HG03378 (cell line): ENCODE measurements at regions not wholly inside any gene's neighbourhood (a gene's known extent, or its start where the extent isn't known, plus 50 kb on each side); places are given as distances from the start of the nearest gene placed in this dataset.

Source experiments
- ATAC-seq: cut with Tn5 transposase; IDR thresholded peaks from one replicate; pipeline ENCODE4 v1.9.1; 2021; ENCODE audit warnings: mild to moderate bottlenecking, moderate library complexity; ENCODE audit not compliant: unreplicated experiment

GRCh38 chr3:43783987-43784639 lies 93.4 kb downstream of the ABHD5 start:
- no peak for ATAC-seq

DNA sequence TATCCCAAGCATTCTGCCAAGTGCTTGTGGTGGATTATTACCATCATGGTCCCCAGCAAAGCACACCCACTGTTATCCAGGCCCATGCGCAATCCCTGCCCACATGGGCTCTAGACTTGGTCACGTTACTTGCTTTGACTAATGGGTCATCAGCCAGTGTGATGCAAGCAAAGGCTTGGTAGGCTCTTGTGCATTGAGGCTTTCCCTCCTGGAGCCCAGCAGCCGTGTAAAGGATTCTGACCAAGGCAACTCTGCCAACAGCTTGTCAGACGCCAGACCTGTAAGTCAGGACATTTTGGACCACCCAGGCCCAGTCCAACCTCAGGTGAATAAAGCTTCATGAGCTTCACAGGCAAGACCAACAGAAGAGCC lies 93.9 kb downstream of the ABHD5 start:
- ATAC-seq: no peak

DNA sequence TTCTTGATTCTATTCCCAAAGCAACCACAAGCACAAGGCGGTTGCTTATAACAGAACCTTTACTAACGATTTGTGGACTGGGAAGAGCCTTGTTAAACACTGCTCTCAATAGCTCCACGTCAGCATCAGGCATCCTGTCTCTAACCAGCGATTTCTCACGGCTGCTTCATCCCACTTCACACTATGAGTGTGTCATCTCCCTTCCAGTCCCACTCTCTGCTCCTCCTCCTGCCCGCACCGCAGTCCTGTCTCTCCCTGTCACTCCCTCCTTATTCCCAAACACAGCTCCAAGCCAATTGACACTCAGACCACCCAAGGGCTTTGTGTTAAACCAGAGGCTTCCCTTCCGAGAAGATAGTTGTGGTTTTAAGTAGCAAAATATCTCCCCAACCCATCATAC lies 94.8 kb downstream of the ABHD5 start:
- ATAC-seq: no peak

- ATAC-seq: no peak
These were observed 95.4 kb downstream of the ABHD5 start for GRCh38 chr3:43786102-43786501.

- no peak for ATAC-seq
These were observed 96.0 kb downstream of the ABHD5 start for GRCh38 chr3:43786526-43787305.

- ATAC-seq: no peak
These were observed 96.6 kb downstream of the ABHD5 start for GRCh38 chr3:43787330-43787729.

- ATAC-seq: no peak
These were observed 98.3 kb downstream of the ABHD5 start for GRCh38 chr3:43789028-43789427.

GRCh38 chr3:43790060-43790459 lies 99.3 kb downstream of the ABHD5 start:
- ATAC-seq: no peak

GRCh38 chr3:43790476-43790875 lies 99.7 kb downstream of the ABHD5 start:
- ATAC-seq: no peak

DNA sequence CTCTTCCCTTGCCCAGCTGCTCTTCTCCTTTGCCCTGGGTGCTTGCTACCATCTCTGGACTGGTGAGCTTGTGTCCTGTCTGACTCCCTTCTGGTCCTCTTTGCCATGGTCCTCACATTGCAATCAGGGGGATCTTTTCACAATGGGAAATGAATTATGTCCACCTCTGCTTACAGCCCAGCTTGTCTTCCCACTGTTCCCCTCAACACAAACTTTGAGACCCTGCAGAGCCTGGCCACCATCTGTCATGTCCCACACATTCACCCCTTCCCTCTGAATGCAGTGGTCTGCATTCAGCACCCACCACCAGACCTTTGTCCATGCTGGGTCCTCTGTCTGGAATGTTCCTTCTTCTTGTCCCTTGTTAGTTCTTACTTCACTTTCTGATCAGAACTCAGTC lies 100.5 kb downstream of the ABHD5 start:
- ATAC-seq: no peak

DNA sequence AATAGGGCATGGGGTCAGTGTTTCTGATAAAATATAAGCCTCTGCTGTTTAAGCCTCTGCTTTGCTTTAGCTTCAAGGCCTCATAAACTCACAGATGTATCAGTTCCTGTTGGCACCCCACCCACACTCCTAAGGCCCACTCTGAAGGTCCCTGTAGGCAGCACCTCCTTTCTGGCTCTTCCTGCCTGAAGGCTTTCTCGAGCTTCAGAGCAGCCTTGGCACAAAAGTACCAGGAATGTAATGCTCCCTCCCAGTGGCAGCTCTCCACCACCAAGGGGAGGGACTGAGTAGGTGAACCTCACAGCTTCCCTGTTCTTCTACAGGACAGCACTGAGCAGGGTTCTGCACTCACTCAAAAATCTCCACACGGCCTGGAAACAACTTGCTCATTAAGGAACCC lies 102.2 kb downstream of the ABHD5 start:
- no peak for ATAC-seq

DNA sequence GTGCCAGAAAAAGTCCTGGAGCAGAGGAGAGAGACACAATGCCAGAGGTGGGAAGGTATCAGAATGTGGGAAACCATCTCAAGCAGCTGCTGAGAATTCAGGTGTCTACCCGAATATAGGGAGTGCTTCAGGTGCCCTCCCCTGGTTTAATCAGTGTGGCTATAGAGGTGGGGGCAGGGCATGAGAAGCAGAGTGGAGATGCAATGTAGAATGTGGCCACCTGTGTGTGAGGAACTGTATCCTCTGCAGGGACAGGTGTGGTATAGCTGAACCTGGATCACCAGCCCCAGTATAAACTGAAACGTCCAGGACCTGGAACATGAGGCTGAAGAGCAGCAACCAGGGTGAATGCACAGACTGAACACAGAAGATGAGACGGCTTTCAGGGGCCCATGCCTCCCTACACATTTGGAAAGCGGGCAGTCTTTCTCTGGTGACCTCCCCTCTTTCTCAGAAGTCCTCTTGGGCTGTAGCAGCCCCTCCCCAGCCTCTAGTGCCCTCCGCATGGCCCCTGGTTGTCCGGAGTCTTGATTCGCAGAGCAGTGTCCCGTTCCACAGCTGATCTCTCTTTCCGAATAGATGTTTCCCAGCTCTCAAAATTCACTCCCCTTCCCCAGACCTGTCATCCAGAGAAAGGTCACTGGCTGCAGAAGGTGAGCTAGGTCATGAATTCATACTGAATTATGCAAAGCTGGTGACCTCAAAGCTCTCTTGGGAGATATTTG lies 103.1 kb downstream of the ABHD5 start:
- no peak for ATAC-seq

- no peak for ATAC-seq
These were observed 104.0 kb downstream of the ABHD5 start for GRCh38 chr3:43794776-43795175.

- no peak for ATAC-seq
These were observed 104.8 kb downstream of the ABHD5 start for GRCh38 chr3:43795491-43795890.

DNA sequence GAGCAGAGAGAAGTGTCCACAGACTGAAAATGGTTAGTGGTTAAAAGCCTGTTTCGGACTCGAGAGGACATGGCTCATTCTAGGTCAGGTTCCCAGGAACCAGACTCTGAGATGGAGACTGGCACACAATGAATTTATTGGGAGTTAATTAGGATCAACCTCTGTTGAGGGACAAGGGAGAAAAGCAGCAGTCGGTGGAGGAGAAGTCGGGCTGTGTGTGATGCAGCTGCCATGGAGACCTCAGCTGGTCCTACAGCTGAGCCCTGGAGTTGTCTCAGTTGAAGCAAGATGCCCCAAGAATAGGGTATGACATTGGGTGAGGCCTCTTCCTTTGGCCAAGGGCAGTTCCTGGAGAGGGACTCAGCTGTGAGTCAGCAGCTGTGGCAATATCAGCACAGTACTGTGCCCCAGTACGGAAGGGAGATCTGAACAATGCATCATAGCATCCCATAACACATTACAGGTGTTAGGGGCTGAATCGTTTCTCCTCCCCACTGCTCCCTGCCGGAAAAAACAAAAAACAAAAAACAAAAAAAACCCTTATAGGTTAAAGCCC lies 105.4 kb downstream of the ABHD5 start:
- ATAC-seq: no peak

DNA sequence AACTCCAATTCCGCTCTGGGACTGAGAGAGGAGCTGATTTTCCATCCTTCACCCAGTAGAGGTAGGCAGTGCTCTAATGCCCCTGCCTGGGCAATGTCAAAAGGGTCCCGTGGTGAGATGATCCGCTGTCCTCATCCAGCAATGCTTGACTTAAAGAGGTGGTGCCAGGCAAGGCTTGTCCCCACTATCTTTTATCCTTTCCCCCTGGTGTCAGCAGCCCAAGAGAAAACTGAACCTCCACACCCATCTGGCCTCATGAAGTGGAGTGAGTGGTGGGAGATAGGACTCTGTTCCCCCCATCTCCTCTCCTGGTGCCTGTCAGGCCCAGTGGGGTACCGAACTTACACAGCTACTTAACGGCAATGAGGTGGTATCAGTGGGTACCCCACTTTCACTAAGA lies 107.1 kb downstream of the ABHD5 start:
- ATAC-seq: no peak

- no peak for ATAC-seq
These were observed 120.1 kb downstream of the ABHD5 start for GRCh38 chr3:43810797-43811196.

- no peak for ATAC-seq
These were observed 123.7 kb downstream of the ABHD5 start for GRCh38 chr3:43814461-43814860.

DNA sequence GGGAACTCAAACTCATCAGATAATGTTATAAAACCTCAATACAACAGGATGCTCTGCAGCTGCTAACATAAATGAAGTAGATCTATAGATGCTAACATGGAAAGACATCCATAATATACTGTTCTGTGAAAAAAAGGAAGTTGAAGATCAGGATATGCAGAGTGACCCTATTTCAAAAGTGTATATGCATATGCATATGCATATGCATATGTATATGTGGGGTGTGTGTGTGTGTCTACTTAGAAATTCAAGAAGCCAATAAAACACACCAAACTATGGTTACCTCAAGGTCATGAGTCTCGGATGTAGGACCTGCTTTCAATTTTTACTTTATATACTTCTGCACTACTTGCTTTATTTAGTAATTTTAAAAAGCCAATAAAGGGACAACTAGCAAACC lies 125.6 kb downstream of the ABHD5 start:
- no peak for ATAC-seq

DNA sequence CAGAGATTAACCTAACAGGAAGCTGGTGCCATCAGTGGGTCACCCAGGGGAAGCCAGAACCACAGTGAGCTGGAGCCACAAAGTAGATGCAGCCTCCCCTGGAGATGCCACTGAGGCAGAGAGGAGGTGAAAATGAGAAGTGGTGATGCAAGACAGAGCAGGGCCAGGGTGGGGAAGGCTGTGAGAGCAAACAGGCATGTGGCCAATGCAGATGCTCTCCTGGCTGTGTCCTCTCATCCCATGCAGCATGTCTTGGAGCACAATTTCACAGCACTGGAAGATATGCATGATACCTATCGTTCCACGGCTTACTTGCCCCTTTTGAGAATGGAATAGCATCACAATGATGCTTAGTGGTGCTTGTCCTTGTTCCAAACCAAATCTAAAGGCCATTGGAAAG lies 126.3 kb downstream of the ABHD5 start:
- ATAC-seq: no peak

DNA sequence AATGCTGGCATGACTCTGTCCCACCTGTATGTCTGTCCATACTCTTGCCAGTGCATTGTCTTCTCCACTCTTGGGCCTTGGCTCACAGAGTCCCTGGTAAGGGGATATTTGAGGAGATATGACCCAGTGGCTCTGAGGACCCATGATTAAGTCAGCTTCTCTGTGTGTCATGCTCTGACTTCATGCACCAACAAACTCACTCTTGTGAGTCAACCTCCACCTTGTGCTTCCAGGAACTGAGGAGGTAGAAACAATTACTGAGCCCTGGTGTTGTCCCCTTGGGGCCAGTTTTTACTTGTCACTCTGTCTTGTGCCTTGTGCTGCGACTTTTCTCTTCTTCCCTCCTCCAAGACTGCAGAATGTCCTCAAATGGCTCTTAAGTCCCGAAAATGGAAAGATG lies 127.1 kb downstream of the ABHD5 start:
- ATAC-seq: no peak

- no peak for ATAC-seq
These were observed 127.5 kb downstream of the ABHD5 start for GRCh38 chr3:43818229-43818628.
